NT2/D1 (cell line): ENCODE measurements at regions not wholly inside any gene's neighbourhood (a gene's known extent, or its start where the extent isn't known, plus 50 kb on each side); places are given as distances from the start of the nearest gene placed in this dataset.

Source experiments
- DNase-seq: peaks from one replicate; pipeline ENCODE4 v3.0.0-alpha.2; 2011; ENCODE audit warnings: low read depth, low spot score
- H3K27me3 ChIP-seq: 2 replicates; pipeline ENCODE4 v1.6.0; 2011; ENCODE audit warnings: mild to moderate bottlenecking; ENCODE audit not compliant: insufficient read length, insufficient read depth
- H3K36me3 ChIP-seq: 2 replicates; pipeline ENCODE4 v1.6.1; 2011; ENCODE audit warnings: mild to moderate bottlenecking, low read length, mixed read lengths; ENCODE audit not compliant: insufficient read depth, insufficient read length
- H3K4me1 ChIP-seq: 2 replicates; pipeline ENCODE4 v1.5.1; 2011; ENCODE audit not compliant: insufficient read depth, insufficient read length
- H3K4me3 ChIP-seq: 2 replicates; pipeline ENCODE4 v1.5.1; 2011; ENCODE audit warnings: low read depth; ENCODE audit not compliant: insufficient read length
- H3K9ac ChIP-seq: 2 replicates; pipeline ENCODE4 v1.6.0; 2011; ENCODE audit warnings: low read depth; ENCODE audit not compliant: insufficient read length
- H3K9me3 ChIP-seq: 2 replicates; pipeline ENCODE4 v1.5.1; 2011; ENCODE audit warnings: mild to moderate bottlenecking, low read length; ENCODE audit not compliant: insufficient read depth
- SUZ12 ChIP-seq: IDR thresholded peaks from 2 replicates; pipeline ENCODE4 v1.6.1; 2011; ENCODE audit not compliant: insufficient read length, insufficient read depth; ENCODE audit errors: extremely low read depth
- YY1 ChIP-seq: IDR thresholded peaks from 2 replicates; pipeline ENCODE4 v1.6.1; 2011; ENCODE audit not compliant: insufficient read length, insufficient read depth
- ZNF274 ChIP-seq: IDR thresholded peaks from 2 replicates; pipeline ENCODE4 v1.6.1; 2011; ENCODE audit warnings: mild to moderate bottlenecking, low read depth, low read length

- Histone ChIP-seq H3K9me3 (no peaks in the 10 kb centered on the region), H3K27me3 (no peaks in the 10 kb centered on the region), H3K4me3 (no peak overlapping the region), H3K4me1 (no peaks in the 10 kb centered on the region), H3K9ac (no peak overlapping the region), H3K36me3 (no peaks in the 10 kb centered on the region)
- DNase-seq = no peak
- no peak for TF ChIP-seq YY1
- no peak for TF ChIP-seq SUZ12
- TF ChIP-seq ZNF274 = no peak
Observed at GRCh38 chr6:51336185-51336584, 517.5 kb downstream of the TFAP2B start.

DNA sequence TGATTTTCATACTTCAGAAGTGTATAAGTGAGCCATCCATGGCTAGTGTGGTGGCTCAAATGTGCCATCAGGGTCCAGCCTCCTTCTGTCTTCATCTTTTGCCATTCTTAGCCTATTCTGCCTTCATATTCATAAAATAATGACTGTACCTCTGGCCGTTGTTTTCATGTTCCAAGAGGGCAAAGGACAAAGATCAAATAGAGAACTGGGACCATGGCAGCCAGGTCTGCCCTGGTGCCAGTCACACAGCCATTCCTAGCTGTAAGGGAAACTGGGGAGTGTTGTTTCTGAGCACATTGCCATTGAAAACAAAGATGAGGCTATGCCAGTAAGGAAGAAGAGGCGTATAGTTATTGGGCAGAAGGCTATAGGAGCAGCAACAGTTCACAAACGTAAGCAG is 518.6 kb downstream of the TFAP2B start:
- Histone ChIP-seq H3K36me3 (no peaks in the 10 kb centered on the region), H3K27me3 (no peaks in the 10 kb centered on the region), H3K9ac (no peak overlapping the region), H3K4me3 (no peak overlapping the region), H3K4me1 (no peaks in the 10 kb centered on the region), H3K9me3 (no peaks in the 10 kb centered on the region)
- DNase-seq = no peak
- TF ChIP-seq YY1 = no peak
- no peak for TF ChIP-seq SUZ12
- TF ChIP-seq ZNF274 = no peak

DNA sequence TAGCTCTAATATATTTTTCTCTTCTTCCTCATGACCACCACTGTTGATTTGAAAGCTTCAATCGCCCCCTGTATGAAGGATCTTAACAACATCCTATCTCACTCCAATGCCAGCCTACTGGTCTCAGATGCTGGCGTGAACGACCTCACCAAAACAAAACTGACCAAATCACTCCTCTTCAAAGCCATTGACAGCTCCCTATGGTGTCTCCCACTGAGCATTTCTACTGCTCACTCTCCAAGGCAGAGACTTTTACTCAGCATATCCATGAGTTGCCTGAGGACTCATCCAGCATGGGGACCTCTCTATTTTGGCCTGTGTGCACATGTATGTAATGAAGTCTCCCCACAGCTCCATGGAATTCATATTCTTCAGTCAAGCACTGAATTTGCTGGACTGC is 520.4 kb downstream of the TFAP2B start:
- Histone ChIP-seq H3K9me3 (no peaks in the 10 kb centered on the region), H3K36me3 (no peaks in the 10 kb centered on the region), H3K4me1 (no peaks in the 10 kb centered on the region), H3K4me3 (no peak overlapping the region), H3K27me3 (no peaks in the 10 kb centered on the region), H3K9ac (no peak overlapping the region)
- DNase-seq = no peak
- TF ChIP-seq YY1 (no peak), ZNF274 (no peak), SUZ12 (no peak)

DNA sequence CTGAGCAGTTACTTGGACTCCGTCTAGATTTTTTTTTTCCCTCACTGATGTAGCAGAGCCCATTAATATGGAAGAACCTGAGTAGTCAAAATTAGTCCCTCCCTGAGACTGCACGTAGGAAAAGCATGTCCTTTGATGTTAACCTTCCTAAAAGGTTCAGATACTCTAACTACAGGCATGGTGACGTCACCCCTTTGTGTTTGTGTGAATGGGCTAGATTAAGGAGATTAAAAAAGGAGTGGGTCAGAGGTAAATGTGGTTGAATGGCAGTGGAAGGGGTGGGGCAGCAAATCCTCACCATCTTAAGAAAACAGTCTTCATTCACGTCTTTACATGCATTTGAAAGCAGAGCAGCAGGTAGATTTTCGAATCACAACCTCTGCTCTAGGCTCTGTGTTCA is 521.1 kb downstream of the TFAP2B start:
- Histone ChIP-seq H3K4me3 (no peak overlapping the region), H3K27me3 (no peaks in the 10 kb centered on the region), H3K4me1 (no peaks in the 10 kb centered on the region), H3K9me3 (no peaks in the 10 kb centered on the region), H3K9ac (no peak overlapping the region), H3K36me3 (no peaks in the 10 kb centered on the region)
- DNase-seq = peak; percentile 38
- no peak for TF ChIP-seq SUZ12
- TF ChIP-seq YY1 = no peak
- no peak for TF ChIP-seq ZNF274

GRCh38 chr6:51342393-51342792 is 523.7 kb downstream of the TFAP2B start:
- Histone ChIP-seq H3K9me3 (no peaks in the 10 kb centered on the region), H3K9ac (no peak overlapping the region), H3K27me3 (no peaks in the 10 kb centered on the region), H3K36me3 (no peaks in the 10 kb centered on the region), H3K4me1 (no peaks in the 10 kb centered on the region), H3K4me3 (no peak overlapping the region)
- DNase-seq = no peak
- TF ChIP-seq ZNF274 (no peak), SUZ12 (no peak), YY1 (no peak)

DNA sequence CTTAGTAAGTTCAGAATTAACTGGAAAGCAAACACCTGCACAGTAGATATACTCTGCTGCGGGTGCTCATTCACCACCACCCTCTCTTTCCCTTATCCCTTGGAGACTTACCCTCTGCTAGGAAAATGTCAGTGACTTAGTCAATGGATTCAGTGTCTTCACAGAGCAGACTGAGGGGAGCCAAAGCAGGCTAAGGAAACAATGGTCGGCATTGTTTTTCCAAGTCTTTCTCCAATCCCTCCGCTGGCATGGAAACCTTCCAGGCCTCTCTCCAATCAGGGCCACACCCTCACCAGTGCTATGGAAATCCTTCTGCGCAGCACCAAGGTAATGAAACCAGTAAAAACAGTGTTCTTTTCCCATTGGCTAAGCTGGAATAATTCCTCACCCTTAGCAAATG is 531.2 kb downstream of the TFAP2B start:
- H3K4me3 ChIP-seq = no peak overlapping the region
- H3K27me3 ChIP-seq = no peaks in the 10 kb centered on the region
- H3K36me3 ChIP-seq = no peaks in the 10 kb centered on the region
- no peaks in the 10 kb centered on the region for H3K9me3 ChIP-seq
- no peak overlapping the region for H3K9ac ChIP-seq
- no peaks in the 10 kb centered on the region for H3K4me1 ChIP-seq
- DNase-seq = no peak
- no peak for TF ChIP-seq ZNF274
- no peak for TF ChIP-seq SUZ12
- no peak for TF ChIP-seq YY1

- no peaks in the 10 kb centered on the region for H3K36me3 ChIP-seq
- no peaks in the 10 kb centered on the region for H3K4me1 ChIP-seq
- no peaks in the 10 kb centered on the region for H3K27me3 ChIP-seq
- H3K9me3 ChIP-seq = no peaks in the 10 kb centered on the region
- no peak for DNase-seq
- no peak overlapping the region for H3K4me3 ChIP-seq
- no peak for TF ChIP-seq ZNF274
- TF ChIP-seq SUZ12 = no peak
- no peak for TF ChIP-seq YY1
- no peak overlapping the region for H3K9ac ChIP-seq
Observed at GRCh38 chr6:51350308-51350904, 531.7 kb downstream of the TFAP2B start.

- DNase-seq = no peak
Observed at GRCh38 chr6:51352506-51353029, 533.9 kb downstream of the TFAP2B start.

More at GRCh38 chr6:51352506-51353029, 533.9 kb downstream of the TFAP2B start:
- no peak overlapping the region for H3K9ac ChIP-seq
- H3K27me3 ChIP-seq = no peaks in the 10 kb centered on the region
- TF ChIP-seq ZNF274 = no peak
- TF ChIP-seq YY1 = no peak
- no peak for TF ChIP-seq SUZ12
- H3K4me3 ChIP-seq = no peak overlapping the region
- no peaks in the 10 kb centered on the region for H3K9me3 ChIP-seq
- H3K36me3 ChIP-seq = no peaks in the 10 kb centered on the region
- no peaks in the 10 kb centered on the region for H3K4me1 ChIP-seq
